Activated T-helper 1 cell treated with anti-CD3 and anti-CD28 coated beads, Interleukin-2, amount 50 U/mL, for 16 hours (primary cell): ENCODE measurements at regions not wholly inside any gene's neighbourhood (a gene's known extent, or its start where the extent isn't known, plus 50 kb on each side); places are given as distances from the start of the nearest gene placed in this dataset.

Source experiments
- DNase-seq, 2 donors: peaks; one replicate each; pipeline ENCODE4 v3.0.0-alpha.2; 2020; ENCODE audit warnings: low read depth in 1 of 2, low spot score in 1 of 2

DNA sequence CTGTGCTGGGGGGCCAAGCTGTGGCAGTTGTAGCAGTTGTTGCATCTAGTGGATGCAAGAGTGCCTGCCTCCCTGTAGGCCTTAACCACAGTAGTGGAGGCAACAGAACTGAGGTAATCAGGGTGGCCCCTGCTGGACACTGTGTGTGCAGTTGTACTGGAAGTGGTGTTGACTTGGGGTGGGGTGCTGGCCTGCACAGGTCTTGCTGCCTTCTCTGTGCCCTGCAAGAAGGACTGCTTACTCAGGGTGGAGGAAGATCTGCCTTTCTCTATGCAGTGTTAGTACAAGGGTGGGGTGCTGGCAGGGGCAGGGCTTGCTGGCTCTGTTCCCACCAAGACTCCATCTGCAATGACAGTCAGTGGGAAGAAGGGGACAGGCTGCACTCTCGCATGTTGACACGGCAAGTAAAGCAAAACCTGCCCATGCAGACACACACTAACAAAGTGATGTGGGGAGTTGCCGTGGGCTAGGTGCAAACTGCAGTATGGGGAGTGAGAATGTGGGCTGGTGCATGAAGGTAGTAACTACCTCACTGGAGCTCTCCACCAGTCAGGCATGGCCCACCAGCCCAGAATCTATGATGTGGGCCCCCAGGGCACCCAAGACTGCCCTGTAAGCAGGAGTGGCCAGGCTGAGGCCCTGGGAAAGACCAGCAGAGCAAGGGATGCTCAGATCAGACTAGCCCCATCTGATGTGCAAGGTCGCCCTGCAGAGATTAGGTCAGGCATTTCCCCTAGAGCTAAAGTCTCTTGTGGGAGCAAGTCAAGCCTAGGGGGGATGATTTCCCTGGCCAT, 594.9 kb downstream of the TECRL start:
- DNase-seq: no peak

DNA sequence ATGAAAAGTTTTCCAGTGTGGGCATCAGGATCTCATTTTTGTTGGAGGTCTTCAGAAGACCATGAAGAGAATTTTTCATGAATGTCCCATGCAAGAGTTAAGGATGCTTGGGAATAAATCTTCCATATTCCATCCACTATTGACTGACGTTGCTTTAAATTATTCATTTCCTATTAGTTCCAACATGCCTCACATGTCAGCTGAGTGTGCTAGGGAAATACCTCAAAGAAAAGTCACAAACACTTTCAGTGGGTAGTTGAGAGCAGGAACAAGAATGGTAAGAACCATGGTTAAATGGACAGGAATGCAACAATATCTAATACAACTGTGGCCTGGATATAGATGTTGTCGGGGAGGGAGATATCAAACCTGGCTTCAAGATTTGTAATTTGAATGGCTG, 610.1 kb downstream of the TECRL start:
- DNase-seq: no peak

DNA sequence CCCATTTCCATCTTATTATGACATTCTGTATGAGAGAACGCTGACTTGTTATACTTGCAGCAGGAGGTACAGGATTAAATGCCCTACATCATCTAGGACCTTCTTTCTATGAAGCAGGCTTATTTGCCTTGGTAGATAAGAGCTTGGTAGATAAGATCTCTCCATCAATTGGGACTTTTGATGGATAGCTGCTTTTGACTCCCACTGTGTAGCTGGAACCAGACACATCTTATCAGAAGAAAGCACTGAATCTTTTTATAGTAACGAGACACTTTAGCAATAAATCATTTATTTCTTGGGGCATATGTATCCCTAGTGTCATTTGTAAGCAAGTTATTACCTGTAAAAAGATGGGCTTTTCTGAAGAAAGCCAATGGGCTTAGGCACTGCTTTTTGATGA, 613.9 kb downstream of the TECRL start:
- no peak for DNase-seq

DNA sequence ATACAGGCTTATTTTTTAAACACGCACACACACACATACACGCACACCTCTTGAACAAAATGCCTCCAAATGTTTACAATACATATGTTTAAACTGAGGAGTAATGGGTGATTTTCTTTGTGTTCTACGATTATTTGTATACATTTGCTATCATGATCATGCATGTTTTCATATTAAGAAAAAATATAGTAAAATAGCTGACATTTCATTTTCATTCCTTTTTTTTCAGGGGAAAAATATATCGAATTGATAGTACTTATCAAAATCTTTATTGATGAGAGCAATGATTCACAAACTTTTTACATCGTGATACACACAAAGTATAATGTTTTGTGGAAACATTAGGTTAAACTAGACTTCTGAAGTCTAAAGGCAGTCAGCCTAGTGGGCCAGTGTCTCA, 618.9 kb downstream of the TECRL start:
- no peak for DNase-seq

DNA sequence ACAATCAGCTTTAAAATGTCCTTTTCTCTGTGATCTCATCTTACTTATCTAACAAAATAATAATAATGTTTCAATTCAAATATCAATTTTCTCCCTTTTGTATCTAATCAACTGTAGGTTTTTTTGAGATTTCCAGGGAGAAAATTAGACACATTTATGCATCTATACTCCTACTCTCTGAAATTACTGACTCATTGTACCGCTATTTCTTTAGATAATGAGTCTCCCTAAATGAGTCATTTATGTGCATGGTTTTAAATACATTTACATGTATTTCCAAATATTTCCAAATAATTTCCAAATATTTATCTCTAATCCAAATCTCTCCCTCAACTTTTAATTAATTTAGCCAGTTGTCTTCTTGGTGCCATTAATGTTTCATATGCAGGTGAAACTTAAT, 621.0 kb downstream of the TECRL start:
- no peak for DNase-seq

DNA sequence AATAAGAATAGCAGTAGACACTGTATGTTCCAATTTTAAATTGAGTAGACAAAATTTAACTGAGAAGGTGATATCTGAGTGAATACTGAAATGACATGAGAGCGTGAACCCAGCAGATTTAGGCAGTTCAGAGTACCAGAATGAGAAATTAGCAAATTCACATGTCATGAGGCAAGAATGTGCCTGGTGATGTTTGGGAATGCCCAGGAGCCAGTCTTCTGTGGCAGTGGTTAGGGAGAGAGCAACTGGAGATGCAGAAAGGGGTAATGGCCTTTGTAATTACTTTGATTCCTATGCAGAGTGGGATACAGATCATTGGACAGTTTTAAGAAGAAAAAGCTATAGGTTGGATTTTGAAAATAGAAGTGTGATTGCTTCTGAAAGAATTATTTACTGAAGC, 621.9 kb downstream of the TECRL start:
- DNase-seq: no peak

DNA sequence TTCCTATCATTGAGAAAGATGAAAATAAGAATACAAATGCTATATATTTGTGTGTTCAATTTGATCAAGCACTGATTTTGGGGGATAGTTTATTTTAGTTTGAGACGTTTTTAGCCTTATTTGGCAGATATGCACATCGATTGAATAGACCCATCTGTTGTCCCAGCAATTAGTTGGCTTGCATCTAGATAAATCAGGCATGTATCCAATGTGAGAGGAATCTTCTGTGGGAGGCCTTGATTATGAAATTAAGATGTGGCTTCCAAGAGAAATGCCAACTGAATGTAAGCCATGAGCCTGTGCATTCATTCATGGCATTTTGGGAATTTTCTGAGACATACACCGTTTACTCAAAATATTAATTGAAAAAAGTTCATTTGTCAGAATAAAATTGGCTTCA, 623.1 kb downstream of the TECRL start:
- DNase-seq: no peak

DNA sequence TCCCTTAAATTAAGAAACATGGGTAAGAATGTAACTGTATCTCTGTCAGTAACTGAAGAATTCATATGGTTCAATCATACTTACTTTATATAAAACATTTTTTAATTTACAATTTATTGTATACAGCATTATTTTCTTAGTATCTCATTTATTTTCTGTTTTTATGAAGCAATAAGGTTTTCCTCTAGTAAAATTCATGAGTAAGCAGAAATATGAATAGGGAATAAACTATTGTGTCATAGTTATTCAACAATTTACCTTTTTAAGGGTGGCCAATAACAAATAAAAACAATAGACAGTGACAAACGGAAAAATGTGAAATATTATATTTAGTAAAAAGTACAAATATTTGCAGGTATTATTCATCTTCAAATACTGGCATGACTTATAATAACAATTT, 624.4 kb downstream of the TECRL start:
- DNase-seq: no peak

DNA sequence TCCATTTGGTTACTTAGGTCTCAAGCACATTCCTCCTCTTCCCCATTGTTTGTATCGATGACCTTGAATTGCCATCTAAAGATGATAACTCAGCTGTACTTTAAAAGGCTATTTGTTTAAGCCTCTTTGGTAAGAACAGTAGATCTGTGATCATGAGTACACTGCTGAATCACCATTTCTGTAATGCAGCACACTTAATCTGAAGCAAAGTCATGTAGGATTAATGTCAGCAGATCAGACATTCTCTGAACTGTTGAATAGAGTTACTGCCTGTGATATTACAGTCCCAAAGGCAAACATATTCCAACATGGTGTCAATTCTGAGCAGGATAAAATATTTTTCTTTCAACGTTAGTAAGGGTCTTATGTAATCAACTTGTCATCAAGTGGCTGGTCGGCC, 631.6 kb downstream of the TECRL start:
- no peak for DNase-seq

DNA sequence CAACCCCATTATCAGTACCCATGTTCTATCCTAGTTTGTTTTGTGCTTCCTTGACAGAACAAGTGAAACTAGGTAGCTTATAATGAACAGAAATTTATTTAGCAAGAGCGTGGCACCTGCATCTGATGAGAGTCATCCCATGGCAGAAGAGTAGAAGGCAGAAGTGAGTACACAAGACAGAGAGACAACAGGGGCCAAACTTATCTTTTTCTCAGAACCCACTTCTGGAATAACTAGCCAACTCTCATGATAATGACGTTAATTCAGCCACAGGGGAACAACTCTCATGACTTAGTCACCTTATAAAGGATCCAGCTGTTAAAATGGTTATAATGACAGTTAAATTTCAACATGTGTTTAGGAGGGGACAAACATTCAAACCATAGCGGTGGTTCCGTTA, 644.9 kb downstream of the TECRL start:
- DNase-seq: no peak

DNA sequence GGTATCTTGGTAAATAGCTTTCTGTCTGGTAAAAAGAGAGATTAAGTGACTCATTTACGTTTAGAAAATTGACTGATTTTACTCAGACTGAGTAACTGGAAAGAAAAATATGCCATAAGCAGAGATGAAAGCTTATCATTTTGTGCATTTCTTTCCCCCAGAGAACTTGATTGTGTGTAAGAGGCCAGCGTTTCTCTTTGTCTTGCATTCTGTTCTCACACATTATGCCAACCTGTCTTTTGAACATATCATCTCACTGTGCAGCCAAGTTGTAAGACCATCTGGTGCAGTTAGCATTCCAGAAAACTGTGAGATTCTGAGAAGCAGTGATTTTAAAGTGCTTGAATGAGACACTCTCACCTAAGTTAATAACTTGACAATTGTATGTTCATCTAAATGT, 651.3 kb downstream of the TECRL start:
- no peak for DNase-seq

DNA sequence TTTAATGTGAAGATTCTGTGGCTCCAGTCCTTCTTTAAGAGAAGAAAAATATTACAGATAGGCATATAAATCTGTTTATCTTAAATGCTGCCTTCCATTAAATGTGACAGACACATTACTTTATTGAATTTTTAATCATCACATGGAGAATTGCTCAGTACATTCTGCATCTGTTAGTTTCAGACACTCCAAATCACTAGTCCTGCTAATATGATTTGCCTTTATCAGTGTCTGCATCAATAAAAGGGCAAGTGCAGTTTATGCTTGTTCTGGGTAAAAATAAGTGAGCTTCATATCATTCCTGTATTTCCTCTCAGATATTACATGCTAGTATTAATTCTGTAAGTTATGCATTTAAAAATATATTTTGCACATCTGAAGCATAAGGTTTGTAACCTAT, 666.4 kb downstream of the TECRL start:
- no peak for DNase-seq

DNA sequence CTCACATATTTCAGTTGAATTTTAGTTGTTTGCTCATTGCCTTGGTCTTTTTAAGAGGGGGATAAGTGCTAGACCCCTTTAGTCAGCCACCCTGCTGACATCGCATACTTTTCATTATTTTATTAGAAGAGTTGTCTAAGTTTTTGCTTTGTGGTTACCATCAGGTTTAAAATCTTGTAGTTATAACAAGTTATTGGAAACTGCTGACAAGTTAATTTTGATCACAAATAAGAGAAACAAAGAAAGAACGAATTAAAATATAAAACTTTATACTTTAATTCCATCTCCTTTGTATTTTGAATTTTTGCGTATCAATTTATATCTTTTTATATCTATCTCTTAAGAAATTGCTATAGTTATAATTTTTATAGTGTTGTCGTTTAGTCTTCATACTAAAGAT, 679.7 kb downstream of the TECRL start:
- no peak for DNase-seq

DNA sequence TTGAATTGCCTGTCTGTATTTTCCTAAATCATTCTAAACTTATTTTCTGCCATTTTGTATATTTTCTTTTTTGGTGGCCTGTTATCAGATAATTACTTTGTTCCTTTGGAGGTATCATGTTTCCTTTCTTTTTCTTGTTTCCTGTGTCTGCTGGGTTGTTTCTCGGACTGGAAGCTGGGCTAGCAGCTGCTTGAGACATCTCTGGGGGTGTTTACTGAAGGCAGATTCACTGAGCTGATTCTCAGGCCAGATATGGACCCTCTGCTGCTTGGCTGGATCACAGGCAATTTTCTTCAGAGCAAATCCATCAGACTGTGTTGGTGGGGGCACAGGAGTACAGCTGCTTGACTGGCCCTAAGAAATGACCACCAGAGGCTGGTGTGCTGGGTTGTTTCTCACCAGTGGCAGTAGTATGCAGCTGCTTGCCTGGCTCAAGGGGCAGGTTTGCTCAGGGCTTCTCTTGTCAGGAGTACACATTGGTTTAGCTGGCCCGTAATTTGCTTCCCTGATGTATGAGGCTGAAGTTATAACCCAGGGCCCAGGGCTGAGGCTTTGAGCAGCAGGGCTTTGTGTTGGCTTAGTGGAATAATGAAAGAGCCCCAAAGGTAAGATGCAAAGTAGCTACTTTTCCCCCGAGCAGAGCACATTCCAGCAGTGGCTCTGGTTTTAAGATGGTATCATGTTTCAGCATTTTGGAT, 680.6 kb downstream of the TECRL start:
- no peak for DNase-seq

DNA sequence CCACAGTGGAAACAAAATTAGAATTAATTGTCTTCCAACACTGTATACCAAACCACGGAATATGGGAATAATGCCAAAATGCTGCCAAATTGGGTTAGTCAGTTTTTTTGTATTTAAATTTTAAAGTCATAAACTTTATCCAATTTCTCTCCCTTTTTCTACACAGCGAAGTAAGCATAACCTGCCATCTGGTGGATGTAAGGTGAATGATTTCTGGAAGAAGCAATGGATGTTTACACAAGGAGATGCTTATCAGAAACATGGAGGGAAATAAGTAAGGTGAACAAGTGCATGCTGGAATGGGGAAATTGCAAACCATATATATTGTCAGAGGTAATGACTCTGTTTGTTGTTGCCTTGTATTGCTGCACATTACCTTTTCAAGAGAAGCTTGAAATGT, 691.9 kb downstream of the TECRL start:
- DNase-seq: no peak

DNA sequence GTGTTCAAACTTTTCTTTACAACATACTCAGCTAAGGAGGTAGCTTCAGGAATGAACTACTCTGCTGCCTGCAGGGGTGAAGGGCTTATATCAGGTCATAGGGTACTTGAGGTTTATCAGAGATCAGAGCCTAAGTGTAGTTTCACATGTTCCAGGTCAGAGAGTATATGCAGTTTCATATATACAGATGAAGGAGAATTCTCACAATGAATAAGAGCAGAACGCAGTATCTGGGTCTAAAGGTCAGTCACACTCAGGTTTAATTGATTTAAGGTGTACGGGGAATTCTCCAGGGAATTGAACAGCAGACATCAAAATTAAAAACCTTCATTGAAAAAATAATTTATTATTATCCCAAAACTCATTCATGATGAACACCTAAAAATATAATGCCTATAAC, 700.6 kb downstream of the TECRL start:
- DNase-seq: no peak

DNA sequence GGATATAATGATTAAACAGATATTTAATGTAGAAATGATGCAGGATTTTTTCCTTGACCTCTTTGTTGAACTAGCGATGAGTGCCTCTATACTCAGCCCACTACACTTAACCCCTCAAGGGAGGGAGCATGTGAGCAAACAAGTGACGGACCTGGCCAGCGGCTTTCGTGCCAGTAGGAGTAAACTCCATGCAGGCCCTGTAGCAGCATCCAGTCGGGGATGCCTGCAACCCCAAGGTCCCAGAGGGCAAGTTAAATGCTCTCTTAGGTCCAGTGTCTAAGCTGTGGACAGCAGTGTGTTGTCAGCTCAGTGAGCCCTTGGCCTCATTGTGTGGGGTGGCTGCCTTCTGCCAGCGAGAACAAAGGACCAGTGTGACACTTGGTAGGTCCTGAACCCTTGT, 708.7 kb downstream of the TECRL start:
- no peak for DNase-seq

DNA sequence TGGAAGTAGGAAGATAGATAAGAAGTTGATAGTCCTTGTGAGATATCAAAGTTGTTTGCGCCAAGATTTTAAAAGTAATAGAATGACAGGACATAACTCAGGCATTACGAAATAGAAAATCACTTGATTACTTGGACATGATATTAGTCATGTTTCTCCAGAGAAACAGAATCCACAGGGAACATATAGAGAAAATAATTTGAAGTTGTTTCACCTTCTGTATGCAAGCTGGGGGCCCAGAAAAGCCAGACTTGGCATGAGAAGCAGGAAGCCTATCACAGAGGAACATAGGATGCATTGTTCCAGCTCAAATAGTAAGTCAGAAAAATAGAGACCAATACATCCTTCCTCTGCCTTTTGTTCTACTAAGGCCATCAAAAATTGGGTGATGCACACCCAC, 715.9 kb downstream of the TECRL start:
- DNase-seq: no peak

DNA sequence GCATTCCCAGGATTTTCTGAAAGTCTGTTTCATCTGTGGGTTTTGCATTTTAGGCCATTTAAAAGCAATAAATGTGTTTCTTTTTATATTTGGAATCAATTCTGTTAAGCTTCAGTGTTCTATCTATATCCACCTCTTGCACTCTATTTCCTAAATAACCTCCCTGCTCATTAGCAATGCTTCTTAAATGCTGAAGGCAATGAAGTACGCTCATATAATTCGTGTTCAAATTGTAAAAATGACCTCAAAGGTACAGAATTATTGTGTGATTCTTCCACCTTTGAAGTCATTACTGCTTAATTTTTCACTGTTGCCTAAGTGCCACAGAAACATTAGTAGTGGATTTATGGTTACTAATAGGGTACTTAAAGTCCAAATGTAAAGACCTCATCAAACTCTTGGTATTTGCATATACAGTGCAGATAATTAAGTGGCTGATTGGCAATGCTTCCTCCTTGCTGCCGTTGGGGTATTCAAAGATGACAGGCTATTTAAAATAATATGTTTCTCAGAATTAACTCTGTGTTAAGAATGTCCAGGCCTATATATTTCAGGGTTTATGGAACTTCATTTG, 730.8 kb downstream of the TECRL start:
- DNase-seq: no peak

DNA sequence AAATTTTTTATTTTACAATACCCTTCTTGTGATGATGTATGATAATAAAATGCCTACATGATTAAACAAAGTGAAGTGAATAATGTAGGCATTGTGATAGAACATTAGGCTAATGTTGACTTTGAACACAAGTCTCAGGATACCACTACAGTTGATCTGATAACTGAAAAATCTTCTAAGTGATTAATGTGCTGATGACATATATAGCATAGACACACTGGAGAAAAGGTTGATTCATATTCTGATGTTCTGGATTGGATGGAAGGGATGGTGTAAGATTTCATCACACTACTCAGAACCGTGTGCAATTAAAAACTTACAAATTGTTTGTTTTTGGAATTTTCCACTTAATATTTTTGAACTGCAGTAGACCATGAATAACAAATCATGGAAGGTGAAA, 738.5 kb downstream of the TECRL start:
- DNase-seq: no peak

DNA sequence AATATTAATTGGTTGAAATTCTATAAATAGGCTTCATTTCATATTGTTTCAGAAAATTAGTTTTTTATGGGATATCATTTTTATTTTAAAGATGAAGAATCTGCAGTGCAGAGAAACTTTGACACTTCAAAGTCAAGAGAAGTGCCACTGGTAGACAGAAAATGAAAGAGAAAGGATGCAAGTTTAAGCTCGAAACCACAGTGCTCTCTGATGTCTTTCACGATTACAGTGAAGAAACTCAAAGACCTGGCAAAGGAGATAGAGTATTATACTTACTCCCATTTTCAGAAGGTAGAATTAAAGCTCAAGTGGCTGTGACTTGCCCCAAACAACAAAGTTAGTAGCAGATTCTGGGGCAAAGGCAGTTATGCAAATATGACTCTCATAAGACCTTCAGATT, 745.4 kb downstream of the TECRL start:
- no peak for DNase-seq

DNA sequence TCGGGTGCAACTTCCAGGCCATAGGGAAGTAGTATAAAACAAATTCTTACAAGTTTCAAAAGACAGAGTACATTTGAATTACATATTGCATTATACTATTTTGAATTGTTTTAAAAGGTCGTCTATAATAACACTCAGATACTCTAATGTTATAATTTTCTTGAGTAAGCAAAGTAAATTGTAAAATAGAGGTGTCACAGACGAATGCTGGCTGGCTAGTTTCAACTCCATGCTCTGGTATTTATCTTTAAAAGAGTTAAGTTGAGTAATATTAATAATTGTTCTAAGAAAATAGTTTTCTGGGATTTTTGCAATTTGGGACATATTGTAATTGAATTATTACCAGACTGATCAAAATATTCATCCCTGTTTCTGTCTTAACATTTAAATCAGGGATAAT, 764.9 kb downstream of the TECRL start:
- no peak for DNase-seq

DNA sequence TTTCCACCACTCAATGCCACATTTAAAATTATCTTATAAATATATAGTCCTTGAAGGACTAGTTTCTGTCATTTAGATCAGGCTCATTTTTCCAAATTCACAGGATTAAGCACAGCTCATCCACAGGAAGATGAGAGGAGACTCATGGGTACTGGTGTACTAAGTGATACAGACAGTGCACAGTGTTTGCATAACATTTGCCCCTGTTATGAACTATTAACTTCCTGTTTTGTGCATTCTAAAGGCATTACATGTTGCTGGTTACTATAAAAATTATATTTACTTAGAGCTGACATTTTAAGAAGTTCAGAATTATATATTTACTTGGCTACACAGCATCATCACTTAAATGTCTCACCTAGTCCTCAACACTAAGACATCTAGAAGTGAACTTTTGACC, 772.0 kb downstream of the TECRL start:
- DNase-seq: no peak
